Heart left ventricle (tissue), 13 donors: ENCODE measurements at regions not wholly inside any gene's neighbourhood (a gene's known extent, or its start where the extent isn't known, plus 50 kb on each side); places are given as distances from the start of the nearest gene placed in this dataset.

Experiments used
- CTCF ChIP-seq, 12 donors: fragments of 200-600 bp; sonication (generic) in 4 of 12; IDR thresholded peaks; one replicate each; pipeline versions ENCODE4 v1.5.0 to v1.8.0; 2018 to 2022; ENCODE audit warnings: antibody characterized with exemption in 12 of 12, mild to moderate bottlenecking in 5 of 12
- POLR2A ChIP-seq, 2 donors: fragments of 450-650 bp; IDR thresholded peaks; one replicate each; pipeline ENCODE4 v1.6.1; 2017; ENCODE audit warnings: antibody characterized with exemption in 2 of 2, mild to moderate bottlenecking in 2 of 2, moderate library complexity in 2 of 2
- donor health status: ischemic (EF 13 %, LVEDD 7.1; RV severe dilation, severe dysfunction).
- donor health status: DM: no; HTN: yes; CAD: no.
- donor health status: DM: no; HTN: no; CAD: no.
- donor health status: ischemic (EF 25% LVEDD 6.9; RV normal size, moderate dysfunction).
- donor health status: ischemic (EF 25% LVEDD 5.7; RV mildly dilated, moderate dysfunction).
- donor health status: ischemic (EF 35%, LVEDD 5.7; RV mildly dilated, moderate dysfunction).
- donor health status: nonischemic (EF 11% LVEDD 7.7; RV severe dilation, severe dysfunction).
- donor health status: DM: yes; HTN: yes; CAD: no.
- donor health status: PGD.
- donor health status: ischemic (EF 29% LVEDD 5.4; RV normal size, mild dysfunction).
- donor health status: nonischemic (EF 23%, LVEDD 6.1; RV moderate dilation, normal function).

GRCh38 chr6:67683960-67684359 is 951.1 kb upstream of the ADGRB3 start:
- no peak for TF ChIP-seq POLR2A (IDR thresholded peaks at IDR 0.05)
- TF ChIP-seq CTCF (IDR thresholded peaks at IDR 0.05): no peak
